Testis (tissue), 2 donors: ENCODE measurements at regions not wholly inside any gene's neighbourhood (a gene's known extent, or its start where the extent isn't known, plus 50 kb on each side); places are given as distances from the start of the nearest gene placed in this dataset.

Source experiments
- CTCF ChIP-seq, 3 experiments: fragments of 450-650 bp in 2 of 3; fragments of 200-600 bp in 1 of 3; sonication (generic) in 1 of 3; IDR thresholded peaks; one replicate each; pipeline ENCODE4 v1.5.1; 2016 to 2019; ENCODE audit warnings: antibody characterized with exemption in 3 of 3, mild to moderate bottlenecking in 2 of 3, moderate library complexity in 1 of 3
- POLR2A ChIP-seq: fragments of 450-650 bp; IDR thresholded peaks from one replicate; pipeline ENCODE4 v1.6.1; 2017; ENCODE audit warnings: antibody characterized with exemption, mild to moderate bottlenecking, moderate library complexity

GRCh38 chr20:24808616-24809015 lies 140.5 kb upstream of the CST7 start:
- no peak for TF ChIP-seq CTCF (IDR thresholded peaks at IDR 0.05)
- TF ChIP-seq POLR2A = no peak
